CD8-positive, alpha-beta memory T cell (primary cell): ENCODE measurements at regions not wholly inside any gene's neighbourhood (a gene's known extent, or its start where the extent isn't known, plus 50 kb on each side); places are given as distances from the start of the nearest gene placed in this dataset.
"Not testable (repeated sequence)": the region's sequence is repeated elsewhere in the genome, so short reads cannot be mapped to it uniquely, and the experiment has no call there.

Experiments used
- CTCF ChIA-PET: fragments of 350-600 bp; sonication (Branson Sonifier 250); formaldehyde crosslinking; loops from one replicate; lab custom pipeline; 2021; ENCODE audit warnings: antibody characterized with exemption; lab: Charles Lee
- POLR2A ChIA-PET: fragments of 350-600 bp; sonication (Branson Sonifier 250); formaldehyde crosslinking; loops from one replicate; lab custom pipeline; 2021; ENCODE audit warnings: antibody characterized with exemption; lab: Charles Lee
- DNase-seq, 5 donors: peaks; one replicate each; pipeline versions ENCODE4 v3.0.0 to v3.0.0-alpha.2; 2020 to 2022; ENCODE audit warnings: mixed read lengths in 1 of 5
- H3K27ac ChIP-seq: one replicate; pipeline ENCODE4 v1.7.0; 2013; ENCODE audit warnings: low read depth, mild to moderate bottlenecking, low read length, moderate library complexity
- H3K27me3 ChIP-seq: 2 replicates; pipeline ENCODE4 v1.7.0; 2013; ENCODE audit warnings: low read length, mild to moderate bottlenecking; ENCODE audit not compliant: insufficient read depth, poor library complexity, severe bottlenecking
- H3K36me3 ChIP-seq: 2 replicates; pipeline ENCODE4 v1.7.0; 2013; ENCODE audit warnings: mild to moderate bottlenecking, low read length, moderate library complexity; ENCODE audit not compliant: insufficient read depth
- H3K4me1 ChIP-seq: 2 replicates; pipeline ENCODE4 v1.7.0; 2013; ENCODE audit warnings: mild to moderate bottlenecking, low read length, moderate library complexity; ENCODE audit not compliant: insufficient read depth
- H3K4me3 ChIP-seq: 2 replicates; pipeline ENCODE4 v1.7.0; 2013; ENCODE audit warnings: mild to moderate bottlenecking, low read length
- H3K9me3 ChIP-seq: 2 replicates; pipeline ENCODE4 v1.7.0; 2013; ENCODE audit warnings: mild to moderate bottlenecking, low read length
- H3K27ac Mint-ChIP-seq, 8 donors: one replicate each; pipeline ENCODE4 v1.8.0; 2020 to 2021; ENCODE audit warnings: mixed read lengths in 8 of 8, mild to moderate bottlenecking in 6 of 8, inconsistent platforms in 3 of 8, moderate library complexity in 3 of 8
- H3K27me3 Mint-ChIP-seq, 2 donors: one replicate each; pipeline ENCODE4 v1.8.0; 2020 to 2021; ENCODE audit warnings: mixed read lengths in 2 of 2, mild to moderate bottlenecking in 1 of 2, moderate library complexity in 1 of 2
- H3K36me3 Mint-ChIP-seq, 3 donors: one replicate each; pipeline ENCODE4 v1.8.0; 2020 to 2021; ENCODE audit warnings: mixed read lengths in 3 of 3, inconsistent platforms in 1 of 3, mild to moderate bottlenecking in 1 of 3
- H3K4me1 Mint-ChIP-seq, 3 donors: one replicate each; pipeline ENCODE4 v1.8.0; 2020 to 2021; ENCODE audit warnings: mixed read lengths in 3 of 3, inconsistent platforms in 1 of 3, mild to moderate bottlenecking in 1 of 3
- H3K4me3 Mint-ChIP-seq, 7 donors: one replicate each; pipeline ENCODE4 v1.8.0; 2020 to 2021; ENCODE audit warnings: mixed read lengths in 7 of 7, mild to moderate bottlenecking in 6 of 7, moderate library complexity in 4 of 7, inconsistent platforms in 2 of 7
- H3K9me3 Mint-ChIP-seq, 5 donors: one replicate each; pipeline ENCODE4 v1.8.0; 2020 to 2022; ENCODE audit warnings: mixed read lengths in 5 of 5, mild to moderate bottlenecking in 3 of 5, moderate library complexity in 2 of 5, inconsistent platforms in 1 of 5

DNA sequence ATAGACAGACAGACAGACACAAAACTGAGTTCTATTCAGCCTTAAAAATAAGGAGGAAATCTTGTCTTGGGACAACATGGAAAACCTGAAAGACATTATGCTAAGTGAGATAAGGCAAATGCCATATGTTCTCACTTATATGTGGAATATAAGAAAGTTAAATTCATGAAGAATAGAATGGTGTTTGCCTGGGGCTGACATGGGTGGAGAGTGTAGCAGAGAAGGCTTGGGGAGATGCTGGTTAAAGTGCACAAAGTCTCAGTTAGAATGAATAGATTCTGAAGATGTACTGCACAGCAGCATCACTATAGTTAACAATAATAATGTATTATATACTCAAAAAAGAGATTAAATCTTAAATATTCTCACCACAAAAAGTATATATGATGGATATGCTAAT, 355.5 kb downstream of the LRRIQ3 start:
- ChIA-PET CTCF (no interaction called here), POLR2A (no interaction called here)
- Mint-ChIP-seq H3K27ac (no peak overlapping the region), H3K27me3 (no peaks in the 10 kb centered on the region), H3K36me3 (no peaks in the 10 kb centered on the region), H3K4me3 (no peak overlapping the region), H3K9me3 (peaks cover 0 to 3% (median 2%) of the 10 kb centered on the region in 5 donors), H3K4me1 (no peaks in the 10 kb centered on the region)
- Histone ChIP-seq H3K27ac (no peak overlapping the region), H3K36me3 (no peaks in the 10 kb centered on the region), H3K4me3 (no peak overlapping the region), H3K4me1 (no peaks in the 10 kb centered on the region), H3K9me3 (no peaks in the 10 kb centered on the region), H3K27me3 (no peaks in the 10 kb centered on the region)
- DNase-seq: no peak

DNA sequence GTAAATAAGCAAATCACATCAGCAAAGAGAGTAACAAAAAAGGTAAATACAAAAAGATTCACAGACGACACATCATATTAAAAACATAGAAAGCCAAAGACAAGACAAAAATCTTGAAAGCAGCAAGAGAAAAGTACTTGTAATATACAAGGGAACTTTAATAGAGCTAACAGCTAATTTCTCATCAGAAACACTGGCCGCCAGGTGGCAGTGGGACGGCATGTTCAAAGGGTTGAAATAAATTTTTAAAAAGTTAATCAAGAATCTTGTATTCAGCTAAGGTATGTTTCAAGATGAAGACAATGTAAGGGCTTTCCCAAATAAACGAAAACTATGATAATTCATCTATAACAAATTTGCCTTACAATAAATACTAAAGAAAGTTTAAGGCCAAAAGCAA, 358.1 kb downstream of the LRRIQ3 start:
- Histone ChIP-seq H3K27ac (no peak overlapping the region), H3K4me1 (no peaks in the 10 kb centered on the region), H3K9me3 (no peaks in the 10 kb centered on the region), H3K36me3 (no peaks in the 10 kb centered on the region), H3K27me3 (no peaks in the 10 kb centered on the region), H3K4me3 (no peak overlapping the region)
- Mint-ChIP-seq H3K27me3 (no peaks in the 10 kb centered on the region), H3K4me3 (no peak overlapping the region), H3K9me3 (peaks cover 0 to 3% (median 2%) of the 10 kb centered on the region in 5 donors), H3K27ac (no peak overlapping the region), H3K4me1 (no peaks in the 10 kb centered on the region), H3K36me3 (no peaks in the 10 kb centered on the region)
- ChIA-PET POLR2A (no interaction called here), CTCF (no interaction called here)
- DNase-seq: no peak

DNA sequence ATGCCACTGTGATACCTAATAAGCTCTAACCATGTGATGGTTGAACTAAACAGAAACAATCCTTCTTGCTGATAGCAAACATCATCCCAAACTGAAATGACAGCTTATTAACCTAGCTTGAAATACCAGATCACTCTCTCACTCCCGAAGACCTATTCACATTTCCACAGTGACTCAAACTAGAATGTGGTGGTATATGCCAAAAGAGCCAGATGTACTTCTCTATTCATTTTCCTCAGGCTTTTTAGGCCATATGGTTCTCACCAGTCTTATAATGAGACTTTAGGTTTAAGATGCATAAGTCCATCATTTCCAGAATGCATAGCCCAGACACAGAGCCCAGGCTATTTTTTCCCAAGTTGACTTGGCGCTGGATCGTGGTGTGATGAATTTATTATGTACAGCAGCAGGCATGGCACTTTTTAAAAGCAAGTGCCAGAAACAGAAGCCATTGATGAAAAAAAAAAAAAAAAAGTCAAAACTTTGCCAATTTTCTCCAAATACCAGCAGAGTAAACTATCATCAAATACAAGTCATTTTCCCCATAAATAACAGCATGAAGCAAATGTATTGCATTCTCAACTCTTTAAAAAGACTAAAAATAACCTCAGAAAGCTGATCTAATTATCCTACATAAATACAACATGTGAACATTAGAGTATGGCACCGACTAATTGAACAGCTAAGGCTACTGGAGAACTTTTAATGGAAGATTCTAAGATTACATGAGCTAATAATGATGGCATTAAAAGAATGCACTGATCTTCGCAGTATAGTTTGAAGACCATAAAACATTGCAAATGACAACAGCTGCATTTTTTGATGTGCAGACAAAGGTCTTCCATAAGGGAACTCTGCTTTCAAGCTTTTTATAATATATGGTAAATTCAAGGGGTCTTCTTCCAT, 365.4 kb downstream of the LRRIQ3 start:
- POLR2A ChIA-PET: no interaction called here
- H3K27me3 ChIP-seq: no peaks in the 10 kb centered on the region
- CTCF ChIA-PET: no interaction called here
- no peaks in the 10 kb centered on the region for H3K36me3 Mint-ChIP-seq
- H3K4me1 ChIP-seq: no peaks in the 10 kb centered on the region
- no peak overlapping the region for H3K4me3 ChIP-seq
- H3K27ac Mint-ChIP-seq: no peak overlapping the region
- no peaks in the 10 kb centered on the region for H3K4me1 Mint-ChIP-seq
- DNase-seq: no peak
- no peaks in the 10 kb centered on the region for H3K36me3 ChIP-seq
- H3K9me3 ChIP-seq: no peaks in the 10 kb centered on the region
- H3K27ac ChIP-seq: no peak overlapping the region
- no peak overlapping the region for H3K4me3 Mint-ChIP-seq
- H3K9me3 Mint-ChIP-seq: peaks cover 0 to 4% (median 0%) of the 10 kb centered on the region in 5 donors
- no peaks in the 10 kb centered on the region for H3K27me3 Mint-ChIP-seq

DNA sequence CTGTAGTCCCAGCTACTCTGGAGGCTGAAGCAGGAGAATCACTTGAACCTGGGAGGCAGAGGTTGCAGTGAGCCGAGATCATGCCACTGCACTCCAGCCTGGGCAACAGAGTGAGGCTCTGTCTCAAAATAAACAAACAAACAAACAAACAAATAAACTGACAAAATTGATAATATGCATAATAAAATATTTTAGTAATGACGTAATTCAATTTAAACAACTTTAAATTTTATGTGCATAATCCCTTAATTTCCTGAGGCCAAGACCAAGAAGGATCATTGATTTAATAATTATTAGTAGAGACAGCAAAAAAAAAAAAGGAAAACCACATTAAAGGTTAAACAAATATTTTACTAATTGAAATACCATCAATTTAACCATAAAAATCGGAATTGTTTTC, 370.7 kb downstream of the LRRIQ3 start:
- H3K27me3 ChIP-seq, DNase-seq, H3K27ac ChIP-seq, H3K9me3 ChIP-seq, H3K4me3 Mint-ChIP-seq, CTCF ChIA-PET, H3K36me3 Mint-ChIP-seq, H3K36me3 ChIP-seq, H3K27ac Mint-ChIP-seq, H3K27me3 Mint-ChIP-seq, H3K4me1 Mint-ChIP-seq, H3K4me1 ChIP-seq, H3K4me3 ChIP-seq, H3K9me3 Mint-ChIP-seq, POLR2A ChIA-PET: not testable (repeated sequence)

DNA sequence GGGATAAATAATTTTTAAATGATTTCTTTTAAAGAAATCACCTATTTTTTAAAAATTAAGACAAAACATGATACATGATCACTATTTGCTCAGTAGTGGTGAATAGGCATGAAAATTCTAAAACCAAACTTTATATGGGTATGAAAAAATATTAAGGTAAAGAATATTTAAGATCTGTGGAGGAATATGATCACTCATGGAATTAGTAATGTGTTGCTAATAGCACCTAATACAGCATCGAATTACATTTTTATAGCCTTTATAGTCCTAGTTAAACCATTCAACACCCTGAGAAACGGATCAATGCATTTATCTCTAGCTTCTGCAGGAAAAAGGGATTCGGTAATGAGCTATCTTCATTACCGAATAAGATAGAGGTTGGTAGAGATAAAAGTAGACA, 373.9 kb downstream of the LRRIQ3 start:
- CTCF ChIA-PET: no interaction called here
- no peaks in the 10 kb centered on the region for H3K27me3 Mint-ChIP-seq
- Histone ChIP-seq H3K27ac (no peak overlapping the region), H3K9me3 (no peaks in the 10 kb centered on the region), H3K36me3 (no peaks in the 10 kb centered on the region), H3K4me1 (no peaks in the 10 kb centered on the region), H3K27me3 (no peaks in the 10 kb centered on the region), H3K4me3 (no peak overlapping the region)
- DNase-seq: no peak
- H3K27ac Mint-ChIP-seq: no peak overlapping the region
- no peaks in the 10 kb centered on the region for H3K4me1 Mint-ChIP-seq
- H3K9me3 Mint-ChIP-seq: peaks cover 0 to 6% (median 0%) of the 10 kb centered on the region in 5 donors
- no peak overlapping the region for H3K4me3 Mint-ChIP-seq
- no peaks in the 10 kb centered on the region for H3K36me3 Mint-ChIP-seq
- POLR2A ChIA-PET: no interaction called here

DNA sequence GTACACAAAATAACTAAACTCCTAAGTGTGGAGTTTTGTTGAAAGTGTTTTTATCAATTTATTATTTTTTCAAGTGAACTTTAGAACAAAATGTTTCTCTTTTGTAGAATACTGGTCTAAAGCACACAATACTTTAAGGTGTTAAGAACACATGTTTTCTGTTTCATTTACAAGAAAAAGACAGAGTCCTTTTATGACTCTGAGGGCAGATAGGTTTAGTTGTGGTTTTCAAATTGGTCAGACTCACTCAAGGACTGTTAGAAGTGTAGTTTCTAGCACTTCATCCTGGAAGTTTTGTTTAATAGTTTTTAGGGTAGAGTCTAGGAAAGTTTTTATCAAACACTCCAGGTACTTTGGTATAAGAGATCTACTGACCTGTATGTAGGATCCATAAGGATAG, 376.5 kb downstream of the LRRIQ3 start:
- Mint-ChIP-seq H3K4me3 (no peak overlapping the region), H3K36me3 (no peaks in the 10 kb centered on the region), H3K27ac (no peak overlapping the region), H3K4me1 (no peaks in the 10 kb centered on the region), H3K27me3 (no peaks in the 10 kb centered on the region), H3K9me3 (peaks cover 0 to 10% (median 3%) of the 10 kb centered on the region in 5 donors)
- ChIA-PET CTCF (no interaction called here), POLR2A (no interaction called here)
- DNase-seq: no peak
- Histone ChIP-seq H3K36me3 (no peaks in the 10 kb centered on the region), H3K4me3 (no peak overlapping the region), H3K4me1 (no peaks in the 10 kb centered on the region), H3K27ac (no peak overlapping the region), H3K9me3 (no peaks in the 10 kb centered on the region), H3K27me3 (no peaks in the 10 kb centered on the region)

DNA sequence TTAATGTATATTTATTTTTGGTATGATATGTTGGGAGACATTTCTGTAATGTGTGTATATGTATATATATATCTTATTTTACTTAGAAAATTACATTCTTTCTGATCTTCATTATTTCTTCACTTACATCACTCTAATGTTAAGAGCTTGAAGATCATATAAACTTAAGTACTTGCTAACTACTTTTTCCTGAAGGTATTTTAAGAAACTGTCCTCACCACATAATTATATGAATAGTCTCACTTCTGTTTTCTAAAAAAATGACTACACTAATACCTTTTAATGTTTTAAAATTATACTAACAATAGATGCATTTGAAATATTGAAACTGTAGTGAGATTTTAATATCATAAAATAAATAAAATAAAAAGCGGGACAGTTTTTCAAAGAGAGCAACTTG, 377.1 kb downstream of the LRRIQ3 start:
- H3K4me1 ChIP-seq: no peaks in the 10 kb centered on the region
- ChIA-PET CTCF (no interaction called here), POLR2A (no interaction called here)
- H3K27me3 ChIP-seq: no peaks in the 10 kb centered on the region
- H3K27ac ChIP-seq: no peak overlapping the region
- no peaks in the 10 kb centered on the region for H3K36me3 Mint-ChIP-seq
- H3K27ac Mint-ChIP-seq: no peak overlapping the region
- peaks cover 1 to 16% (median 5%) of the 10 kb centered on the region in 5 donors for H3K9me3 Mint-ChIP-seq
- DNase-seq: no peak
- H3K27me3 Mint-ChIP-seq: no peaks in the 10 kb centered on the region
- no peaks in the 10 kb centered on the region for H3K36me3 ChIP-seq
- no peak overlapping the region for H3K4me3 Mint-ChIP-seq
- H3K9me3 ChIP-seq: no peaks in the 10 kb centered on the region
- no peaks in the 10 kb centered on the region for H3K4me1 Mint-ChIP-seq
- H3K4me3 ChIP-seq: no peak overlapping the region

DNA sequence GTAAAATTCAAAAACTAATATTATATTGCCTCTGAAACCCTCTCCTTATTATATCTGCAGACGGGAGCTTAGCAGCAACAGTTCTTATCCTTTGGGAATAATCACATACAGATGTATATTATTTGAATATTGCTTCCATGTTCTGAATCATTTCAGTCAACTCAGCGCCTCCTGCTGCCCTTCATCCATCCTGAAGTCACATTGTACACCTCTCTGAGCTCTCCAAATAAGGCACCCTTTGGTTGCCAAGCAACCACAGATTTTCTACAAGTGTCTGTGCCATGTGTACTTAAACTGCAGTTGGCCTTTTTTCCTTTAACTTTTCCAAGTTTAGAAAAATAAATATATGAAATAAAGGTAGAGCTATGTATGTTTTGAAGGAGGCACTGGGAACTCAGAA, 384.3 kb downstream of the LRRIQ3 start:
- H3K4me1 Mint-ChIP-seq: no peaks in the 10 kb centered on the region
- no peaks in the 10 kb centered on the region for H3K36me3 ChIP-seq
- DNase-seq: no peak
- no peak overlapping the region for H3K27ac Mint-ChIP-seq
- no peak overlapping the region for H3K4me3 Mint-ChIP-seq
- peaks cover 2 to 19% (median 8%) of the 10 kb centered on the region in 5 donors for H3K9me3 Mint-ChIP-seq
- no peaks in the 10 kb centered on the region for H3K27me3 Mint-ChIP-seq
- H3K27me3 ChIP-seq: no peaks in the 10 kb centered on the region
- no peaks in the 10 kb centered on the region for H3K36me3 Mint-ChIP-seq
- ChIA-PET CTCF (no interaction called here), POLR2A (no interaction called here)
- no peaks in the 10 kb centered on the region for H3K9me3 ChIP-seq
- no peak overlapping the region for H3K4me3 ChIP-seq
- H3K27ac ChIP-seq: no peak overlapping the region
- H3K4me1 ChIP-seq: no peaks in the 10 kb centered on the region
